Mesendoderm (in vitro differentiated cells): ENCODE measurements at regions not wholly inside any gene's neighbourhood (a gene's known extent, or its start where the extent isn't known, plus 50 kb on each side); places are given as distances from the start of the nearest gene placed in this dataset.

Experiments used
- DNase-seq: peaks from one replicate; pipeline ENCODE4 v3.0.0; 2013
- H2AK5ac ChIP-seq: 2 replicates; pipeline ENCODE4 v1.6.1; 2013; ENCODE audit warnings: low read length, inconsistent platforms
- H2BK120ac ChIP-seq: 2 replicates; pipeline ENCODE4 v1.6.1; 2013; ENCODE audit warnings: low read depth, mild to moderate bottlenecking, low read length, moderate library complexity, mixed read lengths
- H2BK15ac ChIP-seq: replicated peaks from 2 replicates; pipeline ENCODE4 v1.6.1; 2013; ENCODE audit warnings: low read depth, mild to moderate bottlenecking, moderate library complexity
- H2BK5ac ChIP-seq: 2 replicates; pipeline ENCODE4 v1.6.1; 2013; ENCODE audit warnings: low read length, inconsistent platforms
- H3K18ac ChIP-seq: 2 replicates; pipeline ENCODE4 v1.6.1; 2013; ENCODE audit warnings: mild to moderate bottlenecking, low read length, mixed read lengths
- H3K23ac ChIP-seq: one replicate; pipeline ENCODE4 v1.6.1; 2013; ENCODE audit warnings: low read length
- H3K27ac ChIP-seq: 2 replicates; pipeline ENCODE4 v1.5.1; 2013; ENCODE audit warnings: low read depth, mild to moderate bottlenecking, inconsistent platforms, low read length, moderate library complexity
- H3K27me3 ChIP-seq: 2 replicates; pipeline ENCODE4 v1.6.1; 2013; ENCODE audit warnings: low read length, control low read depth, mild to moderate bottlenecking, inconsistent platforms; ENCODE audit not compliant: insufficient read depth, poor library complexity
- H3K36me3 ChIP-seq: 2 replicates; pipeline ENCODE4 v1.6.1; 2013; ENCODE audit warnings: low read length, inconsistent platforms; ENCODE audit not compliant: control insufficient read depth, insufficient read depth
- H3K4ac ChIP-seq: one replicate; pipeline ENCODE4 v1.6.1; 2013; ENCODE audit warnings: low read depth, mild to moderate bottlenecking, low read length, moderate library complexity
- H3K4me1 ChIP-seq: 2 replicates; pipeline ENCODE4 v1.6.1; 2013; ENCODE audit warnings: low read depth, low read length, inconsistent platforms; ENCODE audit not compliant: control insufficient read depth
- H3K4me2 ChIP-seq: 2 replicates; pipeline ENCODE4 v1.6.1; 2013; ENCODE audit warnings: low read length
- H3K4me3 ChIP-seq: 2 replicates; pipeline ENCODE4 v1.5.1; 2013; ENCODE audit warnings: mild to moderate bottlenecking, low read length
- H3K56ac ChIP-seq: one replicate; pipeline ENCODE4 v1.6.1; 2013; ENCODE audit warnings: low read length
- H3K79me1 ChIP-seq: 2 replicates; pipeline ENCODE4 v1.6.1; 2013; ENCODE audit warnings: low read length, inconsistent platforms
- H3K79me2 ChIP-seq: 2 replicates; pipeline ENCODE4 v1.6.1; 2013; ENCODE audit warnings: mild to moderate bottlenecking, low read length; ENCODE audit not compliant: control insufficient read depth, insufficient read depth
- H3K9ac ChIP-seq: 2 replicates; pipeline ENCODE4 v1.6.1; 2013; ENCODE audit warnings: low read length, inconsistent platforms
- H4K5ac ChIP-seq: one replicate; pipeline ENCODE4 v1.6.1; 2013; ENCODE audit warnings: low read length
- H4K8ac ChIP-seq: one replicate; pipeline ENCODE4 v1.6.1; 2013; ENCODE audit warnings: low read depth, mild to moderate bottlenecking, control low read depth, low read length, moderate library complexity
- WGBS: extraction: QIAGEN DNeasy Blood & Tissue Kit; methylation state at CpG from one replicate; pipeline ENCODE4 v1.1.7; 2013; ENCODE audit warnings: low lambda C conversion rate, missing lambda C conversion rate; ENCODE audit not compliant: insufficient coverage; ENCODE audit errors: extremely low coverage; 5-methylcytosine and 5-hydroxymethylcytosine counted together

DNA sequence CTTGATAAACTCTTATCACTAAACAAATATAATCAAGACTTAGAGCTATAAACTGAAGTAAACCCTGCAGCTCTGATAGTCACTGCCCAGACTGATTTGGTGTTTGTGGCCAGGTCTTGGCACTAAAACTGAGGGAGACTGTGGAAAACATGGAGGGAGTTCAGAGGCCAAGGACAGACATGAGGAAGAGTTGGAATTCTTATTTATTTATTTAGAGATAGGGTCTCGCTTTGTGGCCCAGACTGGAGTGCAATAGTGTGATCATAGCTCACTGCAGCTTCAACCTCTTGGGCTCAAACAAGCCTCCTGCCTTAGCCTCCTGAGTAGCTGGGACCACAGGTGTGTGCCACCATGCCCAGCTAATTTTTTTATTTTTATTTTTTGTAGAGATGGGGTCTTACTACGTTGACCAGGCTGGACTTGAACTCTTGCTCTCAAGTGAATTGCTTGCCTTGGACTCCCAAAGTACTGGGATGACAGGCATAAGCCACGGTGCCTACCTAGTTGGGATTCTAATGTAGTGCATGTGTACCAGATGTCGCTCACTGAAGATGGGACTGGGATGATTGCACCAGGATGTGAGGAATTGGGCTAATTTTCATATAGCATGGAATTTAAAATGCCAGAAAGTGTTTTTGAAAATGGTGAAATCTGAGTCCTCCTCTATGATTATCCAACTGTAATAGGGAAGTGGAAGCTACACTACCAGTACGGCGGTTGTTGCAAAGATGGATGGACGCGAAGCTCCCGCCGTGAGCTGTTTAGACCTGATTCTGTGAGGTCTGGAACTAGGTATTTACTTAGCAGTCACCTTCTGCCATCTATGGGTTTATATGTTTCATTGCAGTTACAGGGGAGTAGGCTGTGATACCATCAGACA lies 52.7 kb upstream of the CTLA4 start:
- Histone ChIP-seq H3K4me3 (no peak overlapping the region), H3K4me2 (no peak overlapping the region)
- WGBS = no CpG with 5 or more reads among the region's 10 CpGs

DNA sequence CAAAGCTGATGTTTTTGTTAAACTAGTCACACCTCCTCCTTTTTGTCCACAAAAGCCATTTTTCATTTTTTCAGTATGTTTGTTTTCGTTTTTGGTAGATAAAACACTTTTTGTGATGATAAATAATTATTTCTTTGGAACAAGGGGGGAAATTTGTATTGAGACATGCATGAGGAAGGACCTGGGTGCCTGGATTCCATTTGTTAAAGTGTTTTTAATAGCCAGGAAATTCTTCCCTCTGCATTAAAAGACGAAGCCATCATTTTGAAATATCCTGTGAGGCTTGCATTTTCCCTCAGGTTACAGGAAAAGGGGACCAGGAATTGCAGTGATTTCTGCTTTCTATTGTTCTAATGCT lies 52.1 kb upstream of the CTLA4 start:
- H2BK120ac ChIP-seq = no peak overlapping the region
- no peak overlapping the region for H3K4me2 ChIP-seq
- no peak overlapping the region for H3K18ac ChIP-seq
- H3K27me3 ChIP-seq = no peaks in the 10 kb centered on the region
- no CpG with 5 or more reads among the region's 2 CpGs for WGBS
- no peak overlapping the region for H2BK5ac ChIP-seq
- no peak overlapping the region for H3K27ac ChIP-seq
- no peak overlapping the region for H3K4me3 ChIP-seq
- H2BK15ac ChIP-seq = no peak overlapping the region
- no peak overlapping the region for H3K23ac ChIP-seq
- no peaks in the 10 kb centered on the region for H3K79me2 ChIP-seq
- H2AK5ac ChIP-seq = no peak overlapping the region
- no peaks in the 10 kb centered on the region for H3K4me1 ChIP-seq
- H3K4ac ChIP-seq = no peak overlapping the region
- no peak overlapping the region for H3K9ac ChIP-seq
- no peak for DNase-seq
- H4K8ac ChIP-seq = no peak overlapping the region
- H3K79me1 ChIP-seq = no peaks in the 10 kb centered on the region
- no peak overlapping the region for H4K5ac ChIP-seq
- no peaks in the 10 kb centered on the region for H3K36me3 ChIP-seq
- H3K56ac ChIP-seq = no peak overlapping the region

More for the DNA sequence above, 52.7 kb upstream of the CTLA4 start:
- no peak overlapping the region for H2BK120ac ChIP-seq
- no peak overlapping the region for H3K18ac ChIP-seq
- no peak overlapping the region for H3K27ac ChIP-seq
- no peaks in the 10 kb centered on the region for H3K4me1 ChIP-seq
- no peak overlapping the region for H2BK15ac ChIP-seq
- H2AK5ac ChIP-seq = no peak overlapping the region
- H3K4ac ChIP-seq = no peak overlapping the region
- H3K56ac ChIP-seq = no peak overlapping the region
- H4K8ac ChIP-seq = no peak overlapping the region
- H3K79me1 ChIP-seq = no peaks in the 10 kb centered on the region
- H4K5ac ChIP-seq = no peak overlapping the region
- H3K23ac ChIP-seq = no peak overlapping the region
- H3K9ac ChIP-seq = no peak overlapping the region
- no peaks in the 10 kb centered on the region for H3K36me3 ChIP-seq
- no peak overlapping the region for H2BK5ac ChIP-seq
- DNase-seq = peak; percentile 81
- no peaks in the 10 kb centered on the region for H3K79me2 ChIP-seq
- H3K27me3 ChIP-seq = no peaks in the 10 kb centered on the region

GRCh38 chr2:203817147-203817546 lies 50.4 kb upstream of the CTLA4 start:
- H3K56ac ChIP-seq = no peak overlapping the region
- no peak overlapping the region for H3K9ac ChIP-seq
- H3K4me2 ChIP-seq = no peak overlapping the region
- no CpG with 5 or more reads among the region's 5 CpGs for WGBS
- no peak overlapping the region for H3K18ac ChIP-seq
- no peak overlapping the region for H2AK5ac ChIP-seq
- DNase-seq = no peak
- no peak overlapping the region for H2BK15ac ChIP-seq
- no peak overlapping the region for H3K4me3 ChIP-seq
- no peaks in the 10 kb centered on the region for H3K27me3 ChIP-seq
- H3K4me1 ChIP-seq = no peaks in the 10 kb centered on the region
- no peak overlapping the region for H3K27ac ChIP-seq
- no peak overlapping the region for H4K8ac ChIP-seq
- H2BK5ac ChIP-seq = no peak overlapping the region
- H4K5ac ChIP-seq = no peak overlapping the region
- H3K79me2 ChIP-seq = no peaks in the 10 kb centered on the region
- no peak overlapping the region for H3K4ac ChIP-seq
- H3K36me3 ChIP-seq = no peaks in the 10 kb centered on the region
- no peak overlapping the region for H3K23ac ChIP-seq
- H2BK120ac ChIP-seq = no peak overlapping the region
- no peaks in the 10 kb centered on the region for H3K79me1 ChIP-seq
